ENCODE measurements at regions not wholly inside any gene's neighbourhood (a gene's known extent, or its start where the extent isn't known, plus 50 kb on each side); places are given as distances from the start of the nearest gene placed in this dataset.
"Not testable (repeated sequence)": the region's sequence is repeated elsewhere in the genome, so short reads cannot be mapped to it uniquely, and the experiment has no call there.

GRCh38 chr3:139095803-139096466 is 51.2 kb upstream of the PRR23C start:
- DNase-seq (ENCODE audit: low read depth in 2 of 2), result no peak

DNA sequence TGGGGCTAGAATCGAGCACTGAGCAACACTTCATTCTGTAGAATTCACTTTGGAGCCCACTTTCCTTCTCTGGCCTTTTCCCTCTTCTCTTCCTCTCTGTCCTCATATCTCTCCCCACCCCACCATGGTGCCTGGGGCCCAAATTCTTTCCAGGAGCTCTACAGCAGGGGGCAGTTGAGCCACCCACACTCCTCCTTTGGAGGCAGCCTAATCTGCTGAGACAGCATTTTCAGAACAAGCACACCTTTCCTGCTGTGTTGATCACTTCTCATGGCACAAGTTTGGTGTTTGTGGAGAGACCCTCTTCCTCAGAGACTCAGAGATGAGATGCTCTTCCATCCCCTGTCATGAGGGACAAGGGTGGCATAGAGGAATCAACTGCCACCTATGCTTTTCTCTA is 52.0 kb upstream of the PRR23C start:
- no peak for DNase-seq (ENCODE audit: low read depth in 2 of 2)

GRCh38 chr3:139098391-139098790 is 53.7 kb upstream of the PRR23C start:
- DNase-seq (ENCODE audit: low read depth in 2 of 2), result no peak

- DNase-seq (ENCODE audit: low read depth in 2 of 2), result no peak
Measured at GRCh38 chr3:139099968-139100817, 55.5 kb upstream of the PRR23C start.

GRCh38 chr3:139100821-139101220 is 56.1 kb upstream of the PRR23C start:
- DNase-seq (ENCODE audit: low read depth in 2 of 2), result no peak

- DNase-seq (ENCODE audit: low read depth in 2 of 2), result no peak
Measured at GRCh38 chr3:139101396-139101795, 56.7 kb upstream of the PRR23C start.

GRCh38 chr3:139103484-139103883 is 58.8 kb upstream of the PRR23C start:
- no peak for DNase-seq (ENCODE audit: low read depth in 2 of 2)

DNA sequence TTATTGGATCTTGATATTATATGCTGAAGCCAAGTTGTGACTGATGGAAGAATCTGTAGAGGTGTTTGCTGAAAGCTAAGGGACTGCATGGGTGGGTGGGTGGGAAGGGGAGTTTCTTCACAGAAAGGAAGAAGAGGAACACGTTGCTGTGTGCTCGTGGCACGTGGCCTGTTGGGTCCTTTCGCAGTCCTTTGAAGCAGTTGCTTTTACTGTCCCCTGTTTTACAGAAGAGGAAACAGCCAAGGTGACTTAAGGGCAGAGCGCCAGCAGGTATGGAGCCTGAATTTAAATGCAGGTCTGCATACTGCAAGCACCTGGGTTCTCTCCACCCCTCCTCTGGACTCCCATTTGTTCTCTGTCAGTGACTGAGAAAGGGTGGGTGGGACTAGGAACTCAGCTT is 59.4 kb upstream of the PRR23C start:
- no peak for DNase-seq (ENCODE audit: low read depth in 2 of 2)

GRCh38 chr3:139105154-139105702 is 60.5 kb upstream of the PRR23C start:
- no peak for DNase-seq (ENCODE audit: low read depth in 2 of 2)

DNA sequence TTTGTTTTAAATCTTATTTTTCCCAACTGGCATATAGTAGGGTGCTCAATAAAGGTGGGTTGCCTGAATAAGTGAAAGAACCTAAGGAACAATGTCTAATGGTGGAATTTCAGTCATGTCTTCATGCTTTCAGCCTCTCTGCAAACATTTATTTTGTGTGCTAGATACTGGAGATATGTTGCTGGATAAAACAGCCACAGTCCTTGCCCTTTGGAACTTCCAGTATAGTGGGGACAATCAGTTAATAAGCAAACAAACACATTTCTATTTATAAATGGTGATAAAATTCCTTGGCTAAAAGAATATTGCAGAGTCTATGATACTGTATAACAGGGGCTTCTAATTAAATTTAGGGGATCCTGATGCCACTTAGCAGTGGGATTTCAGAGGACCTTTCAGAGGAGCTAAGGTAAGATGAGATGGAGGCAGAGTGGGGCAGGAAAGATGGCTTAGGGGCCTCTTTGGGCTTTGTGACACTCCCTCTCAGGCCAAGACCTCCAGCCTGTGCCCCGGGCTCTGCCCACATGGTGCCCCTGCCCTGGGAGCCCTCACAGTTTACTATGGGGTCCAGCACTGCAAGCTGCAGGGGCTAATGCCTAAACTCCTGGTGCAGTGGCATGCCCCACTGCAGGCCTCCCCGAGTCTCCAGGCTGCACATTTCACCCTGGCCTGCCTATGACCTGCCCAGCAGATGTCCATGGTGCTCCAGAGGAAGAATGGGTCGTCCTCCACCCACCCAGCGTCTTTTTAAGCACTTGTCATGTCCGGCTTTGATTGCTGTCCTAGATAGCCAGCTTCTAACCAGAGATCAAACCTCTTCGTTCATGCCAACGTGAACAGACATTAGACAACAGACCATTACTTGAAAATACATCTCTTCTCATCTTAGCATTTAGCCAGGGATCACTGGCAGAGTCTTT is 61.6 kb upstream of the PRR23C start:
- DNase-seq (ENCODE audit: low read depth in 2 of 2), result no peak

DNA sequence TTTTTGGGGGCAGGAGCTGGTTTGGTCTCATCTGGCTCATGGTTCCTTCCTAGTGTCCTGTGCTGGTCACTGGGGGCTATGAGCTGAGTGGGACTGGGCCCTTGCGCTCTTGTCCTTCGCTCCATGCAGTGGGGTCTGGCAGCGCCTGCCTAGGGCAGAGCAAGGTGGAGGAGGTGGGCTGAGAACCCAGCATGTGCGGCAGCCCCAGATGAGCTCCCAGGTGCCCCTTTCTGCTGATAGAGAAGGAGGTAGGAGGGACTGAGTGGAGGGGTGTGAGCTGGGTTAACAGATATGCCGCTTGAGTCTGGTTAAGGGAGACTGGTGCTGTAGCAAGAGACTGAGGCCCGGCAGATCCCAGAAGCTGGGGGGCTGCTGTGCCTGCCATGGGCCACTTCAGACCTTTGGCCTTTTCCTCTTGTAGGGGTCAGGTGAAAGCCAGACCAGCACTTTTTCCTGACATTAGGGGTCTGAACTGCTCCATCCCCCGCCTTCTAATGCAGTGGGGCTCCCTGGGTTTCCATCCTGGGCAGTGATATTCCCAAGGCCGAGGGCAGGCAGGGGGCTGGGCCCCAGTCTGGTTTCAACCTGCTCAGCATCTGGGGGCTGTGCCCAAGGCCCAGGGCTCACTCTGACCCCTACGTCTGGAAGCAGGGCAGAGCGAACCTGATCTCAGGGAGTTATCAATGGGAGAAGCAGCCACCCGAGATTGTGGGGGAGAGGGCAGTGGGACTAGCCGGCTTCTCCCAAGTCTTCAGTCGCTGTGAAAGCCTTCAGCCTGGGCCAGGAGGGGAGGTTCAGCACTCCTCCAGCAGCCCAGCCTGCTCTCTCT is 62.9 kb upstream of the PRR23C start:
- DNase-seq (ENCODE audit: low read depth in 2 of 2), result no peak

DNA sequence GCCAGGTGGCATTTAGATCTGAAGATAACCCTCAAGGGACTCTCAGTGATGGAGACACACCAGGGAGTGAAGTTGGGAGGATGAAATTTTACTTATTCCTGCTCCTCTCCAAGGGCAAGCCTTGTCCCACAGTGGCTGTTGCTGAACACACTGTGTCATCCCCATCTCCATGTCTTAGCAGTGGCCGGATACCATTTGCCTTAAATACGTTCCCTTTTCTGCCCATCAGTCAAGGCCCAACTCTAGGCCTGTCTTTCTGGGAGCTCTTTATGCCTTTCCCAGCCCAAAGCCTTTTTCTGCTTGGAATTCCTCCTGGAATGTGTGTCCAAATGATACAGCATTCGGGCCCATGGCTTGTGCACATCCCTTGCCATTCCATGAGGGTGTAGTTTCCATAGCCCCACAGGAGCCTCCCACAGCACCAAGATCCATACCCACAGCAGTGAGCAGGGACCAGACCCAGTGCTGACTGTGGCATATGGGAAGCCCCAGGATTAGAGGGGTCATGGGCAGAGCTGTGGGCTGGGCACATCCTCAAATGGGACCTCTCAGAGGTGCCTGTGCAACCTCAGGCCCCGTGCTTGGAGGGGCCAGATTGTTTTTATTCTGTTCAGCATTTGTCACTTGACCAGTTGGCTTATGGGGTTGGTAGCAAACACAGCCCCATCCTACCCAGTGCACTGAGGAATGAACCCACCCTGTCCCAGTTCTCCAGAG is 63.7 kb upstream of the PRR23C start:
- DNase-seq (ENCODE audit: low read depth in 2 of 2), result no peak

- no peak for DNase-seq (ENCODE audit: low read depth in 2 of 2)
Measured at GRCh38 chr3:139109271-139109670, 64.6 kb upstream of the PRR23C start.

DNA sequence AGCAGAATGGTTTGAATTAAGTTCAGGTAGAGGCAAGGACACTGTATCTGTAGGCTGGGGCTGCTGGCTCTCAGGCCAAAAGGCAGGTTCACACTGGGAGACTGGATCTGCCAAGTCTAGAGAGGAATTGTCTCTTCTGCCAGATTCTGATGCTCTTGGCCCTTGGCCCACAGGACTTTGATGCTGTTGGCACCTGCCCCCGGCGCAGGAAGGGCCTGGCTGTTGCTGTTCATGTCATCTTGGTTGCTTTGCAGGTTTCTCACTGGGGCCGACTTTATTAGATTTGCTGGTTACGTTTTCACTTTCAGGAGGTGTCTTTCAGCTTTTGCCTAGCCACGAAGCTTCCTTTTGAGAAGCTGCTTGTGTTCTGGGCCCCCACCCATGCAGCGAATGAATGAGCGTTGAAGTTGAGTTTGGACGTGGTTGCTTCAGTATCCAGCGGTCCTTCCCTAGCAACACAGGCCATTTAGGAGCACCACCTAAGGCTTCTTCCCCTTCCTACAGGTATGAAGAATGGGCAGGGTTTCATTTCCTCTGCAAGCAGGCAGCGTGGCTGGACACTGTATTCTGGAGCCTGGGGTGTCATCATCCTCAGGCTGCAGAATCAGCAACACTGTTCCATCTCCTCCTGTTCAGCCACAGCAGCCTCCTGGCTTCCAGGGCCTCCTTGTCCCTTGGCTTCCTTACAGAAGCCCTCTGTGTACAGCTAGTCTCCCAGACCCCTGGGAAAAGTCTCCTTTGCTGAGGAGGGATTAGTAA is 65.6 kb upstream of the PRR23C start:
- DNase-seq (ENCODE audit: low read depth in 2 of 2), result no peak

GRCh38 chr3:139110929-139111328 is 66.2 kb upstream of the PRR23C start:
- DNase-seq (ENCODE audit: low read depth in 2 of 2), result not testable (repeated sequence)

DNA sequence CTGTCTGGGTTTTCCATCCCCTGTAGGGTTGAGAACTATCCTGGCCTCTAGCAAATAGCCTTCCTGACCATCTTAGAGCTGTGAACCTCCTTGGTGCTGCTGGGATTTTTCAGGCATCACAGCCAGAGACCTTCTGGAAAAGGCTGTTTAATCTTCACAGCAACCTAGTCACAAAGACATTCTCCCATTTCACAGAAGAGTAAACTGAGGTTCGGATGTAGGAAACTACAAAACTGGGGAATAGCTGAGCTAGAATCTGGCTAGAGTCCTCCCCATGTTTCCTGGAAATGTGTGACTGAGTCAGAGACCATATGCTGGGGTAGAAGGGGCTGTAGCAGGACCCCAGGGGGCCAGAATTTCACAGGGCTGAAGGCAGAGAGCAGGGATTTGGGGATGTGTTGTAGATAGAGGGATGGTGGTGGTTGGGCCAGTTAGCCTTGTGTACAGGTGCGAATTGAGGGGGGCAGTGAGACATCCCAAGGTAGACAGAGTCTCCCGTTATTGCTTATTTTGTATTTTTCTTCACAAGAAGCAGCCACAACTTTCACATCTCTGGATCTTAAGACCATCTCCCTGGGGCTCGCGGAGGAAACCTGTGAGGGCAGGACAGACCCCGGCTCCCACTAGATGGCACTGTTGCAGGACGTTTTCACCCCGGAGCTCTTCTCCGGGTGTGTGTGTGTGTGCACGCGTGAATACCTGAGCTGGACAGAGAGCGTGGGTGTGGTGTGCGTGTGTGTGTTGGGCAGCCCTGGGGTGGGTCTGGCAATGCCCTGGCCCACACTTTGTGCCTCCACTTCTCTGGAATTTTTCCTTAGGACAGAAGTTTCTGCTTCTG is 66.9 kb upstream of the PRR23C start:
- peak; percentile 5 to 6 for DNase-seq (ENCODE audit: low read depth in 2 of 2)

GRCh38 chr3:139112230-139112558 is 67.5 kb upstream of the PRR23C start:
- DNase-seq (ENCODE audit: low read depth in 2 of 2), result no peak

DNA sequence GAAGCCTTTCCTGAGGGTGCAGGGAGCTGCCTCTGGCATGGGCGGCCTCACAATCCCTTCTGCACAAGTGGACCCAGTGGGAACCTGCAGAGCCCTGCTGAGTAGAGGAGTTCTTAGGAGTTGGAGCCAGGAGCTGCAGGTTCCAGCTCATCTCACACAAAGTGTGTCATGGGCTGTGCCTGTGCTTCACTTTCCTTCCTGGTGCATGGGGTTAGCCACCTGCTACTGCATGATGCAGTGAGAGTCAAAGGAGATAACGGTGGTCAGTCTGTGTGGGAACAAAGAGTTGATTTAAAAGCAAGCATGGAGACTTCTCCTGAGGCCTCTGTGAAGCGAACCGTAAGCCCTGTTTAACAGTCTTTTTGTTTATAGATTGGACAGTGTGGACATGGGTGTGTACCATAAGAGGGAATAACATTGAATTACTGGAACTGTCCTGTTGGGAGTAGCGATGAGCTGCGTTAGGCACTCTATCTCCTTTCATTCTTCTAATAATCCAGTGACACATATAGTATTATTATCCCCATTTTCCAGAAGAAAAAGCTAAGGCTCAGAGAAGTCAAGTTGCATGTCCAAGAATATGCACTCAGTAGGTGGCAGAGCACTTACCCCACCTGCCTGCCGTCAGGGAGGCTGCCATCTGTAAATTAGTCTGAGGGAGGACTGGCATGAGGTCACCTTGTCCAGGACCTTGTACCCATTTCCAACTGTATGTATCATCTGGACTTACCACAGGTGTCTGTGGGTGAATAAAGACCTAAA is 68.7 kb upstream of the PRR23C start:
- DNase-seq (ENCODE audit: low read depth in 2 of 2), result no peak

Data from activated CD8-positive, alpha-beta memory T cell treated with anti-CD3 and anti-CD28 coated beads for 4 hours (primary cell).